GM23248 (cell line): ENCODE measurements at regions not wholly inside any gene's neighbourhood (a gene's known extent, or its start where the extent isn't known, plus 50 kb on each side); places are given as distances from the start of the nearest gene placed in this dataset.

Experiments used
- EZH2 ChIP-seq: fragments of 200-600 bp; sonication (generic); IDR thresholded peaks from 2 replicates; pipeline ENCODE4 v1.6.1; 2018; ENCODE audit warnings: antibody characterized with exemption, mild to moderate bottlenecking; ENCODE audit not compliant: insufficient read depth, poor library complexity, severe bottlenecking
- EZH2phosphoT487 ChIP-seq: fragments of 200-600 bp; sonication (generic); IDR thresholded peaks from 2 replicates; pipeline ENCODE4 v1.6.1; 2018; ENCODE audit warnings: antibody characterized with exemption, moderate library complexity, mild to moderate bottlenecking, low read depth; ENCODE audit not compliant: insufficient read depth

DNA sequence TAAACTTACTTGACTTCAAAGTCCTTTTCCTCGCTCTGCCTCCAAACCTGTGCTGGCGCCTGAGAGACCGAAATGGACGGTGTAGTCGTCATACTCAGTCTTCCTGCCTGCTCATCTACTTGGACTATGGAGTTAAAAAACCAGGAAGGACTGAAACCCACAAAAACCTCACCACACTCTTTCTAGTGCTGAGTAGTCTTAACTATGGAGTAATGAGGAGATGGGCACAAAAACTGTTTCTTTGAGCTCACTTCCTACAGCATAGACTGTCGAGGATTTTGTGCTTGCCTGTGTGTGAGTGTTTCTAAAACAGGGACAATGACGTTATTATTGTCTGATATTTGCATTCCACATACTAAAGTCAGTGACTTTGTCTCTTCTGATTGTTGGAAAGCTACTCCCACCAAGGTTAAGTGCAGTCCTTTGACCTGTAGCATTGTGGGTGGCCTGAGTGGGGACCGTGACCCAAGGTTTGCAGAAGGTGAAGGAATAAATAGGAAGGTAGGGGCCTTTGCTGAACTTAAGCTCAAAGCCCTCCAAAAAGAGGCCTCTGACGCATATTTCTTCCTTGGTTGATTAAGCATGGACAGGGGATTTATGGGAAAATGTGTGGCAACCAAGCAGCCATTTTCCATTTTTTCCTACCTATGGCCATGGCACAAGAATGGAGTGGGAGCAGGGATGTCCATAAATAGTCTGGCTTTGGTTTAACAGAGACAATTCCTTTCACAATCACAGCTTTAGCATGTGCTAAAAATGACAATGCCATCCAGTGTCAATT lies 109.6 kb downstream of the ZBTB18 start:
- TF ChIP-seq EZH2 (no peak), EZH2phosphoT487 (no peak)
